Neural progenitor cell (in vitro differentiated cells): ENCODE measurements at regions not wholly inside any gene's neighbourhood (a gene's known extent, or its start where the extent isn't known, plus 50 kb on each side); places are given as distances from the start of the nearest gene placed in this dataset.

Experiments used
- DNase-seq: peaks from one replicate; pipeline ENCODE4 v3.0.0-alpha.2; 2016; ENCODE audit warnings: low spot score
- H2AFZ ChIP-seq: fragments of 200-600 bp; sonication (generic); replicated peaks from 2 replicates; pipeline ENCODE4 v1.6.1; 2016; ENCODE audit warnings: antibody characterized with exemption
- H3F3A ChIP-seq: fragments of 200-600 bp; sonication (generic); 2 replicates; pipeline ENCODE4 v1.6.1; 2016; ENCODE audit warnings: antibody characterized with exemption, low read depth
- H3K27ac ChIP-seq: fragments of 200-600 bp; sonication (generic); 2 replicates; pipeline ENCODE4 v1.5.1; 2016; ENCODE audit warnings: mild to moderate bottlenecking
- H3K27me3 ChIP-seq: fragments of 200-600 bp; sonication (generic); 2 replicates; pipeline ENCODE4 v1.6.1; 2016; ENCODE audit warnings: mild to moderate bottlenecking, moderate library complexity
- H3K36me3 ChIP-seq: fragments of 200-600 bp; sonication (generic); 2 replicates; pipeline ENCODE4 v1.5.1; 2016
- H3K4me1 ChIP-seq: fragments of 200-600 bp; sonication (generic); 2 replicates; pipeline ENCODE4 v1.6.1; 2016; ENCODE audit warnings: mixed run types
- H3K4me2 ChIP-seq: fragments of 200-600 bp; sonication (generic); 2 replicates; pipeline ENCODE4 v1.6.1; 2016
- H3K4me3 ChIP-seq: fragments of 200-600 bp; sonication (generic); 2 replicates; pipeline ENCODE4 v1.5.1; 2016
- H3K79me2 ChIP-seq: fragments of 200-600 bp; sonication (generic); 2 replicates; pipeline ENCODE4 v1.6.1; 2016; ENCODE audit warnings: low read depth
- H3K9ac ChIP-seq: fragments of 200-600 bp; sonication (generic); 2 replicates; pipeline ENCODE4 v1.6.1; 2016
- H3K9me3 ChIP-seq: fragments of 200-600 bp; sonication (generic); 2 replicates; pipeline ENCODE4 v1.5.1; 2016; ENCODE audit warnings: low read depth
- H4K20me1 ChIP-seq: fragments of 200-600 bp; sonication (generic); 2 replicates; pipeline ENCODE4 v1.6.1; 2016; ENCODE audit warnings: low read depth
- H3K27ac Mint-ChIP-seq: 3 replicates; pipeline ENCODE4 v1.8.0; 2021; ENCODE audit warnings: mixed read lengths
- H3K27me3 Mint-ChIP-seq: 2 replicates; pipeline ENCODE4 v1.8.0; 2022; ENCODE audit warnings: low read depth, mild to moderate bottlenecking, inconsistent platforms, moderate library complexity, mixed read lengths; ENCODE audit not compliant: insufficient read depth
- H3K36me3 Mint-ChIP-seq: 3 replicates; pipeline ENCODE4 v1.8.0; 2021; ENCODE audit warnings: mixed read lengths
- H3K4me1 Mint-ChIP-seq: 3 replicates; pipeline ENCODE4 v1.8.0; 2021; ENCODE audit warnings: mixed read lengths
- H3K4me3 Mint-ChIP-seq: 3 replicates; pipeline ENCODE4 v1.8.0; 2021; ENCODE audit warnings: mild to moderate bottlenecking, moderate library complexity, mixed read lengths
- H3K9me3 Mint-ChIP-seq: 3 replicates; pipeline ENCODE4 v1.8.0; 2020; ENCODE audit warnings: mixed read lengths
- EZH2 ChIP-seq: fragments of 200-600 bp; sonication (generic); IDR thresholded peaks from 2 replicates; pipeline ENCODE4 v1.6.1; 2017; ENCODE audit warnings: antibody characterized with exemption, mild to moderate bottlenecking, moderate library complexity
- EZH2phosphoT487 ChIP-seq: fragments of 200-600 bp; sonication (generic); IDR thresholded peaks from 2 replicates; pipeline ENCODE4 v1.6.1; 2017; ENCODE audit warnings: antibody characterized with exemption
- TF ChIP-seq, protein P1 (sequence below): fragments of 200-600 bp; sonication (generic); IDR thresholded peaks from 2 replicates; pipeline ENCODE4 v1.5.1; 2017; ENCODE audit warnings: antibody characterized with exemption, mild to moderate bottlenecking

DNA sequence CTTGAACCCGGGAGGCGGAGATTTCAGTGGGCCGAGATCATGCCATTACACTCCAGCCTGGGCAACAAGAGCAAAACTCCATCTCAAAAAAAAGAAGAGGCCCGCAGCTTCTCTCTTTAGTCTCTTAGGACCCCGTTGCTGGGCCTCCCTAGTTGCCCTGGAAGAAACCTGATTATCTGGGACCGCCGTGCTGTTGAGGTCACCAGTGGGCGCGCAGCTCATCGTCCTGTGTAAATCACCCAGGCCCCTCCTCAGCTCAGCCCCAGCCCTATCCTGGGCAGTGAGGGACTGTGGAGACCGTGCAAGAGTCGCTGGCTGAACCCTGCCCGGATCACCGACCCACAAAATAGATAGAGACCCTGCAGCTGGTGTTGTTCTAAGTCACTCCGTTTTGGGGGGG, 85.0 kb downstream of the UNCX start:
- Histone ChIP-seq H3K27me3 (no peaks in the 10 kb centered on the region), H3K4me2 (no peak overlapping the region), H3K79me2 (no peaks in the 10 kb centered on the region), H3K4me3 (no peak overlapping the region), H3K36me3 (no peaks in the 10 kb centered on the region), H3K9ac (no peak overlapping the region), H3K4me1 (peaks cover 8% of the 10 kb centered on the region), H3K9me3 (no peaks in the 10 kb centered on the region), H3F3A (no peaks in the 10 kb centered on the region), H4K20me1 (no peaks in the 10 kb centered on the region), H3K27ac (no peak overlapping the region), H2AFZ (no peak overlapping the region)
- DNase-seq = no peak
- Mint-ChIP-seq H3K9me3 (no peaks in the 10 kb centered on the region), H3K4me1 (peaks cover 4% of the 10 kb centered on the region), H3K27ac (no peak overlapping the region), H3K27me3 (peaks cover 4% of the 10 kb centered on the region), H3K36me3 (no peaks in the 10 kb centered on the region), H3K4me3 (no peak overlapping the region)
- TF ChIP-seq EZH2phosphoT487 = no peak

DNA sequence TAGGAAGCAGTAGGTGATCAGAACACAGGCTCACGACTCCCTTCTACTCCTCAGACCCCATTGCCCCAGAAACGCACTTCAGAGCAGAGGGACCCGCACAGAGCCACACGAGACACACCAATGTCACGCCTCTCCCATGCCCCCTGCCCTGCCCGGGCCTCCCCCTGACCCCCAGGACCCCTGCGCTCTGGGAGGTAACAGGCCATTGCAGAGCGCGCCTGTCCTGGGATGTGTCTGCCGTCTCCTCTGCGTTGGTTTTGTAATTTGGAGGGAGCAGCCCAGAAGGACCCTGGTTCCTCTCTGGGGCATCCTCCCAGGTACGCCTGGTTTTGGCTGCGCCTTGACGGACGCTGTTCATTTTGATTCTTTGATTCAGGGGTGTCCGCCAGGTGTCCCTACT, 85.4 kb downstream of the UNCX start:
- Histone ChIP-seq H3K4me1 (peaks cover 10% of the 10 kb centered on the region), H4K20me1 (no peaks in the 10 kb centered on the region), H3K36me3 (no peaks in the 10 kb centered on the region), H3K79me2 (no peaks in the 10 kb centered on the region), H3K27me3 (no peaks in the 10 kb centered on the region), H3K9ac (no peak overlapping the region), H2AFZ (no peak overlapping the region), H3K4me3 (no peak overlapping the region), H3K27ac (no peak overlapping the region), H3F3A (no peaks in the 10 kb centered on the region), H3K9me3 (no peaks in the 10 kb centered on the region), H3K4me2 (no peak overlapping the region)
- no peak for TF ChIP-seq EZH2phosphoT487
- TF ChIP-seq, protein P1, sequence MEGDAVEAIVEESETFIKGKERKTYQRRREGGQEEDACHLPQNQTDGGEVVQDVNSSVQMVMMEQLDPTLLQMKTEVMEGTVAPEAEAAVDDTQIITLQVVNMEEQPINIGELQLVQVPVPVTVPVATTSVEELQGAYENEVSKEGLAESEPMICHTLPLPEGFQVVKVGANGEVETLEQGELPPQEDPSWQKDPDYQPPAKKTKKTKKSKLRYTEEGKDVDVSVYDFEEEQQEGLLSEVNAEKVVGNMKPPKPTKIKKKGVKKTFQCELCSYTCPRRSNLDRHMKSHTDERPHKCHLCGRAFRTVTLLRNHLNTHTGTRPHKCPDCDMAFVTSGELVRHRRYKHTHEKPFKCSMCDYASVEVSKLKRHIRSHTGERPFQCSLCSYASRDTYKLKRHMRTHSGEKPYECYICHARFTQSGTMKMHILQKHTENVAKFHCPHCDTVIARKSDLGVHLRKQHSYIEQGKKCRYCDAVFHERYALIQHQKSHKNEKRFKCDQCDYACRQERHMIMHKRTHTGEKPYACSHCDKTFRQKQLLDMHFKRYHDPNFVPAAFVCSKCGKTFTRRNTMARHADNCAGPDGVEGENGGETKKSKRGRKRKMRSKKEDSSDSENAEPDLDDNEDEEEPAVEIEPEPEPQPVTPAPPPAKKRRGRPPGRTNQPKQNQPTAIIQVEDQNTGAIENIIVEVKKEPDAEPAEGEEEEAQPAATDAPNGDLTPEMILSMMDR = no peak
- TF ChIP-seq EZH2 = no peak
- no peak overlapping the region for H3K4me3 Mint-ChIP-seq
- H3K27ac Mint-ChIP-seq = no peak overlapping the region
- no peak for DNase-seq
- H3K27me3 Mint-ChIP-seq = peaks cover 2% of the 10 kb centered on the region
- peaks cover 4% of the 10 kb centered on the region for H3K4me1 Mint-ChIP-seq
- no peaks in the 10 kb centered on the region for H3K36me3 Mint-ChIP-seq
- H3K9me3 Mint-ChIP-seq = no peaks in the 10 kb centered on the region

DNA sequence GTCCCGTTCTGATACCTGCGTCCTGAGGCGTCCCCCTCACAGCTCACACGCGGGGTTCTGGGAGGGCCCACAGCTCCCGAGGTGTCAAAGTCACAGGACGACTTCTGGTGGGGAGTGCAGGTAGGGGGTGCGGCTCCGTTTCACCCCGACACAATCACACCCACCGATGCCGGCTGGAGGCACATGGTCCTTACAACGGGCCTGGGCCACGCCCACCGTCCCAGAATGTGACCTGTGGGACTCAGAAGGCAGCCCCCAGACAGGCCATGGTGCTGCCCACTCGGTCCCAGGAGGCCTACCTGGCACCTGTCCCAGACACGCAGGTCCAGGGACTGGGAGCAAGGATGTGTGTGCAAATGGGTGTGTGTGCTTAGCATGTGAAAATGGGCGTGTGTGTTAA, 86.0 kb downstream of the UNCX start:
- H3K4me2 ChIP-seq = no peak overlapping the region
- no peak overlapping the region for H3K4me3 ChIP-seq
- TF ChIP-seq EZH2 = no peak
- TF ChIP-seq EZH2phosphoT487 = no peak
- TF ChIP-seq, protein P1 = no peak
- H4K20me1 ChIP-seq = no peaks in the 10 kb centered on the region
- H3K4me1 ChIP-seq = peaks cover 16% of the 10 kb centered on the region
- H3K9me3 ChIP-seq = no peaks in the 10 kb centered on the region
- H3F3A ChIP-seq = peaks cover 4% of the 10 kb centered on the region
- no peaks in the 10 kb centered on the region for H3K36me3 ChIP-seq
- Mint-ChIP-seq H3K9me3 (no peaks in the 10 kb centered on the region), H3K27ac (peak overlapping the region; percentile 50), H3K4me1 (peaks cover 8% of the 10 kb centered on the region), H3K4me3 (no peak overlapping the region), H3K27me3 (peaks cover 2% of the 10 kb centered on the region), H3K36me3 (no peaks in the 10 kb centered on the region)
- no peak overlapping the region for H3K9ac ChIP-seq
- no peak overlapping the region for H3K27ac ChIP-seq
- no peak for DNase-seq
- H2AFZ ChIP-seq = no peak overlapping the region
- H3K79me2 ChIP-seq = no peaks in the 10 kb centered on the region
- no peaks in the 10 kb centered on the region for H3K27me3 ChIP-seq

DNA sequence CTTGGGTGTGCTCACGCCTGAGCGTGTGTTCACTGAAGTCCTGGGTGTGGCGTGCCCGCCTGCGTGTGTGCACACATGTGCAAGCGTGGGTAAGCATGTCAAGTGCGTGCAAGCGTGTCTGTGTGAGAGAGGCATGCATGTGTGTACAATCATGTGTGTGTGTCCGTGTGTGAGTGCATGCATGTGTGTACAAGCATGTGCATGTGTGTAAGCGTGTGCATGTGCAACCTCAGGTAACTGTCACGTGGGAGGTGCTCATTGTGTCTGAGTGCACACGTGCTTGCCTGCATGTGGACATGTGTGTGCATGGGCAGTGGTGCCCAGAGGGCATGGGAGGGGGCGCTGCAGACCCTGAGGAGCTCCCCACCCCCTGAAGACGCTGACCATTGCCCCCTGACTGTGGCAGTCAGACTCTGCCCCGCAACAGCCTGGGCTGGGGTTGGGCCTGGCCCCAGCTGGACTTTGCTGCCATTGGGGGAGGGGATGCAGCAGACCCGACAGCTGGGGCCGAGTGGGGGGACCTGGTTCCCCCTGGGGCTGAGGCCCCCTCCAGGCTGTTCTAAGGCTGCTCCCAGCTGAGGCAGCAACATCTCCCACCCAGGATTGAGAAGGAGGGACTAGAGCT, 88.1 kb downstream of the UNCX start:
- Mint-ChIP-seq H3K27ac (no peak overlapping the region), H3K36me3 (no peaks in the 10 kb centered on the region), H3K4me1 (peaks cover 10% of the 10 kb centered on the region), H3K4me3 (no peak overlapping the region), H3K9me3 (no peaks in the 10 kb centered on the region), H3K27me3 (peaks cover 6% of the 10 kb centered on the region)
- no peaks in the 10 kb centered on the region for H4K20me1 ChIP-seq
- H3K4me3 ChIP-seq = no peak overlapping the region
- peaks cover 16% of the 10 kb centered on the region for H3K4me1 ChIP-seq
- no peaks in the 10 kb centered on the region for H3K27me3 ChIP-seq
- H3K36me3 ChIP-seq = no peaks in the 10 kb centered on the region
- no peak overlapping the region for H3K4me2 ChIP-seq
- no peak overlapping the region for H3K27ac ChIP-seq
- H3K9me3 ChIP-seq = no peaks in the 10 kb centered on the region
- H3K79me2 ChIP-seq = no peaks in the 10 kb centered on the region
- peaks cover 4% of the 10 kb centered on the region for H3F3A ChIP-seq
- TF ChIP-seq EZH2 (no peak), EZH2phosphoT487 (no peak)
- TF ChIP-seq, protein P1 = no peak
- H3K9ac ChIP-seq = no peak overlapping the region
- DNase-seq = no peak
- H2AFZ ChIP-seq = peak overlapping the region; percentile 42
